Keratinocyte (primary cell): ENCODE measurements at regions not wholly inside any gene's neighbourhood (a gene's known extent, or its start where the extent isn't known, plus 50 kb on each side); places are given as distances from the start of the nearest gene placed in this dataset.

Source experiments
- DNase-seq: peaks from one replicate; pipeline ENCODE4 v3.0.0-alpha.2; 2011; ENCODE audit warnings: low read depth, missing footprints, low spot score
- FAIRE-seq: peaks from 2 replicates; lab custom pipeline; 2011; peaks lifted over from hg19 to GRCh38; lab: Jason Lieb, UNC
- H2AFZ ChIP-seq: 2 replicates; pipeline ENCODE4 v1.6.0; 2012; ENCODE audit warnings: low read length, control low read depth, inconsistent platforms; ENCODE audit not compliant: control insufficient read depth
- H3K27ac ChIP-seq: 2 replicates; pipeline ENCODE4 v1.5.1; 2011; ENCODE audit warnings: low read length; ENCODE audit not compliant: control insufficient read depth, insufficient read depth
- H3K27me3 ChIP-seq: 3 replicates; pipeline ENCODE4 v1.6.0; 2011; ENCODE audit warnings: low read length; ENCODE audit not compliant: control insufficient read depth, insufficient read depth; ENCODE audit errors: extremely low read depth
- H3K36me3 ChIP-seq, 2 experiments: 2 replicates in 1 of 2; 3 replicates in 1 of 2; pipeline ENCODE4 v1.5.1; 2011; ENCODE audit warnings: low read length in 2 of 2, mild to moderate bottlenecking in 1 of 2; ENCODE audit not compliant: control insufficient read depth in 2 of 2, insufficient read depth in 2 of 2; ENCODE audit errors: extremely low read depth in 1 of 2
- H3K4me1 ChIP-seq: 3 replicates; pipeline ENCODE4 v1.5.1; 2011; ENCODE audit warnings: low read length; ENCODE audit not compliant: control insufficient read depth, insufficient read depth; ENCODE audit errors: extremely low read depth
- H3K4me2 ChIP-seq: 3 replicates; pipeline ENCODE4 v1.6.0; 2011; ENCODE audit warnings: low read depth, low read length; ENCODE audit not compliant: control insufficient read depth, insufficient read depth; ENCODE audit errors: extremely low read depth
- H3K4me3 ChIP-seq, 3 experiments: fragments of 200-600 bp in 1 of 3; sonication (generic) in 1 of 3; 2 replicates in 2 of 3; 3 replicates in 1 of 3; pipeline ENCODE4 v1.5.1; 2011 to 2016; ENCODE audit warnings: low read length in 3 of 3, mild to moderate bottlenecking in 3 of 3, control low read depth in 2 of 3, inconsistent platforms in 1 of 3, low read depth in 1 of 3, mixed read lengths in 1 of 3, mixed run types in 1 of 3, moderate library complexity in 1 of 3; ENCODE audit not compliant: control insufficient read depth in 2 of 3, insufficient read depth in 2 of 3; ENCODE audit errors: extremely low read depth in 1 of 3
- H3K79me2 ChIP-seq: 2 replicates; pipeline ENCODE4 v1.6.0; 2012; ENCODE audit warnings: low read length; ENCODE audit not compliant: control insufficient read depth, insufficient read depth
- H3K9ac ChIP-seq: 3 replicates; pipeline ENCODE4 v1.6.0; 2011; ENCODE audit warnings: low read length; ENCODE audit not compliant: control insufficient read depth, insufficient read depth; ENCODE audit errors: extremely low read depth
- H3K9me1 ChIP-seq: 3 replicates; pipeline ENCODE4 v1.6.0; 2011; ENCODE audit warnings: low read length; ENCODE audit not compliant: control insufficient read depth, insufficient read depth; ENCODE audit errors: extremely low read depth
- H3K9me3 ChIP-seq: 2 replicates; pipeline ENCODE4 v1.5.1; 2012; ENCODE audit warnings: low read depth, low read length; ENCODE audit not compliant: control insufficient read depth
- H4K20me1 ChIP-seq: 3 replicates; pipeline ENCODE4 v1.6.0; 2011; ENCODE audit warnings: low read length; ENCODE audit not compliant: control insufficient read depth, insufficient read depth; ENCODE audit errors: extremely low read depth
- CTCF ChIP-seq, 3 experiments: IDR thresholded peaks in 1 of 3; conservative IDR thresholded peaks in 1 of 3; optimal IDR thresholded peaks in 1 of 3; 2 replicates in 2 of 3; 3 replicates in 1 of 3; pipeline versions ENCODE3 to v1.5.1; 2011; ENCODE audit warnings: low read length in 3 of 3, mild to moderate bottlenecking in 3 of 3, moderate library complexity in 2 of 3, control low read depth in 1 of 3, inconsistent platforms in 1 of 3; ENCODE audit not compliant: insufficient read depth in 2 of 3; ENCODE audit errors: extremely low read depth in 1 of 3
- EZH2 ChIP-seq: IDR thresholded peaks from one replicate; pipeline ENCODE4 v1.6.1; 2012; ENCODE audit warnings: inconsistent platforms, mild to moderate bottlenecking, low read length, moderate library complexity
- dilution Hi-C: fragments of 300-500 bp; cut with MboI; formaldehyde crosslinking; loops from one replicate; pipeline ENCODE4 v1.7.0; 2020; ENCODE audit warnings: low sequenced_read_pairs; ENCODE audit not compliant: extremely low pct_ligation_motif_present

- Histone ChIP-seq H3K36me3 (no peaks in the 10 kb centered on the region), H3K27me3 (no peaks in the 10 kb centered on the region), H3K4me1 (no peaks in the 10 kb centered on the region), H3K9me3 (no peaks in the 10 kb centered on the region), H4K20me1 (no peaks in the 10 kb centered on the region), H3K9me1 (no peaks in the 10 kb centered on the region), H3K27ac (no peak overlapping the region), H3K79me2 (no peaks in the 10 kb centered on the region), H3K9ac (no peak overlapping the region), H2AFZ (no peak overlapping the region), H3K4me3 (no peak overlapping the region), H3K4me2 (no peak overlapping the region)
- dilution Hi-C loops: no loop called here
- TF ChIP-seq CTCF (optimal IDR thresholded peaks at IDR 0.05 in 1 of 3, IDR thresholded peaks at IDR 0.05 in 1 of 3, conservative IDR thresholded peaks at IDR 0.05 in 1 of 3; ENCODE audit: extremely low read depth in 1 of 3, insufficient read depth in 2 of 3, low read length in 3 of 3) (no peak), EZH2 (no peak)
- no peak for DNase-seq
- FAIRE-seq: peak; percentile 81
These were observed 61.0 kb upstream of the TGIF1 start for GRCh38 chr18:3388980-3389379.

- no peaks in the 10 kb centered on the region for H3K9me1 ChIP-seq
- H3K4me1 ChIP-seq: no peaks in the 10 kb centered on the region
- dilution Hi-C loops: loop anchor here (5.0 kb wide), 1 partner anchor 62 kb away; the partner anchor contains the start of gene TGIF1
- no peak overlapping the region for H3K27ac ChIP-seq
- H3K27me3 ChIP-seq: no peaks in the 10 kb centered on the region
- no peak for FAIRE-seq
- TF ChIP-seq CTCF (optimal IDR thresholded peaks at IDR 0.05 in 1 of 3, IDR thresholded peaks at IDR 0.05 in 1 of 3, conservative IDR thresholded peaks at IDR 0.05 in 1 of 3; ENCODE audit: extremely low read depth in 1 of 3, insufficient read depth in 2 of 3, low read length in 3 of 3): no peak
- TF ChIP-seq EZH2: no peak
- peaks cover 2% of the 10 kb centered on the region for H3K9me3 ChIP-seq
- H4K20me1 ChIP-seq: no peaks in the 10 kb centered on the region
- no peak for DNase-seq
- H2AFZ ChIP-seq: no peak overlapping the region
- no peaks in the 10 kb centered on the region for H3K36me3 ChIP-seq
- no peak overlapping the region for H3K4me3 ChIP-seq
- H3K9ac ChIP-seq: no peak overlapping the region
- H3K79me2 ChIP-seq: no peaks in the 10 kb centered on the region
- H3K4me2 ChIP-seq: no peak overlapping the region
These were observed 60.0 kb upstream of the TGIF1 start for GRCh38 chr18:3389977-3390376.
